NCI-H524 (cell line): ENCODE measurements at regions not wholly inside any gene's neighbourhood (a gene's known extent, or its start where the extent isn't known, plus 50 kb on each side); places are given as distances from the start of the nearest gene placed in this dataset.
"Not testable (repeated sequence)": the region's sequence is repeated elsewhere in the genome, so short reads cannot be mapped to it uniquely, and the experiment has no call there.

Experiments used
- DNase-seq, 2 experiments: peaks; one replicate each; lab custom pipeline; 2025; lab: John Stamatoyannopoulos, UW

DNA sequence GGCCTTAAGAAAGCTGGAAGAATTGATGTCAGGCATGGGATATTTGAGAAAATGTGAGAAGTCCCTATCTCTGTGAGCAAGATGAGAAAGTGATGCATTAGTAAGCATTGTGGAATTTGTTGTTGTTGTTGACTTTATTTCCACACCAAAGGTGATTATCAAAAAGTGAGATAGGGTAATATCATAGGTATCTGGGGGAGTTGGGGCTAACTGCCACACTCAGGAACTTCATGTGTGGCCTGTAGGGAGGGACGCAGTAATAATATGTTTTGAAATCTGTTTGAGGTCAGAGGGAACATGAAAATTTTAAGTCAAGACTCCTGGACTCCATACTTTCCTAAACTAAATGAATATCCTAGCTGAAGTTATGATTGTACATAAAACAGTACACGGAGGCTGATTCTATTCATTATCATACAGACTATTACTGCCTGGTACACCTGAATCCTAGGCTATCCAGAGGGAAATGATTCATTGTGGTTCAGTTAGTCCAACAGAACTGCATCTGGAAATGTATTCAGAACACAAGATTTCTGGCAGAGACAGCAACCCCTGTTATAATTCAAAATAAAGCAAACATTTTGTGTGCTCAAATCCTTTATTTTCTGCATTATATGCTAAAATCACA, 304.8 kb downstream of the CPS1 start:
- DNase-seq = no peak

DNA sequence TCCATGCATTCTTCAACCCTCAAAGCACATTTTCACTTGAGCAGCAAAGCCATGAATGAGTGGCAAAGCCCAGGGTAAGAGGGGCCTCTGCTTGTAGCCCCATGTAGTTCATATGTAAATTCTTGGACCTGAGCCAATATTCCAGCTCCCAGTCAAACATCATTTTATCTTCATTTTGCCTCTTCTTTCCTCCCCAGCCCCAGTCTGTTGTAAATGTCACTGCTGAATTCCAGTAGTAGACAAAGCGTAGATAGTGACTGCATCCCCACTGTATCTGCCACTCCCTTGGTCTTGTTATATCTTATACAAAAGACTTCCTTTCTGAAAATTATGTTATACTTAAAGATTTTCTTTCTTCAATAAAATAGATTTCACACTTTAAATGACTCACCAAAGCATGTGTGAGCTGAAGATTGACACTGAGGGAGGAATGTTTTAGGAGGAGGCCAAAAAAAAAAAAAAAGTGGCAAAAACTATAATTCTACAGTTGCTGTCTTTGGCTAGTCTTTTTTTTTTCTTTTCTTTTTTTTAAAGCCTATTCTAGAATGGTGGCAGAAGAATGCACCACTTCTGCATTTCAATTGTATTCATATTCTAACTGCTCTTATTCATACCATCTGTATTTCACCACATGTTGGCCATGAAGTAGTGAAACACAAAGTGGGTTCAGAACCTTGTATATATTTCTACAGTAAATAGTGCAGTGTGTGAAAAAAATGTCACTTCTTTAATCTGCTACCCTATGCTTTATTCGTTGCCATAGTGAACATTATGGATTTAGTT, 306.1 kb downstream of the CPS1 start:
- peak in 1 of 2 experiments; percentile 39 for DNase-seq

GRCh38 chr2:210863283-210863682, 306.9 kb downstream of the CPS1 start:
- DNase-seq = peak in 1 of 2 experiments; percentile 35

GRCh38 chr2:210871566-210871965, 315.2 kb downstream of the CPS1 start:
- not testable (repeated sequence) for DNase-seq

DNA sequence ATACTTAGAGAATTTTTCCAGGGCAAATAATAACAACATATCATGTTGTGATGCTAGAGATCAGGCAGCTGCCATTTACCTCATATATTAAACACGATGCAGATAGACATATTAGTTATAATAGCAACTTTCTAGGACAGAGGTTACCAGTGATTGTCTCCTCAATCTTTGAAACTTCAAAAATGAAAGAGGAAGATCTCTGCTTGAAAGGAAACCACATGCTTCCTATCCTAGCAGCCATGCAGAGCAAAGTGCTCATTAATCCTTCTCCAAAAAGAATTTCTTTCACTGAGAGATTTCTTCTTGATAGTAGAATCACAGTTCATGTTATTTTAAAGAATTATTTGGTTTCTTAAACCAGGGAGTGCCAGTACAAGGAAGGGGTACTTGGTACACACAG, 317.2 kb downstream of the CPS1 start:
- DNase-seq = no peak

DNA sequence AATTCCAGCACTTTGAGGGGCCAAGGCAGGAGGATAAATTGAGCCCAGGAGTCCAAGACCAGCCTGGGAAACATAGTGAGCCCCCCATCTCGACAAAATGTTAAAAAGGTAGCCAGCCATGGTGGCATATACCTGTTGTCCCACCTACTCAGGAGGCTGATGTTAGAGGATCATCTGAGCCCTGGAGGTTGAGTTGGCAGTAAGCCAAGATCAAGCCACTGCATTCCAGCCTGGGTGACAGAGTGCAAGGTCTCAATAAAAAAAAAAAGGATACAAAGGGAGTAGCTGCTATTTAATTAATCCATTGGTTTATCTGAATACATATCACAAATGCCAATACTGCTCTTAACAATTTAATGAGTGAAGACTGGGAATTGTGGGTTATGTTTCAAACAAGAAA, 327.8 kb downstream of the CPS1 start:
- no peak for DNase-seq

- no peak for DNase-seq
Observed at GRCh38 chr2:210888035-210888434, 331.6 kb downstream of the CPS1 start.

DNA sequence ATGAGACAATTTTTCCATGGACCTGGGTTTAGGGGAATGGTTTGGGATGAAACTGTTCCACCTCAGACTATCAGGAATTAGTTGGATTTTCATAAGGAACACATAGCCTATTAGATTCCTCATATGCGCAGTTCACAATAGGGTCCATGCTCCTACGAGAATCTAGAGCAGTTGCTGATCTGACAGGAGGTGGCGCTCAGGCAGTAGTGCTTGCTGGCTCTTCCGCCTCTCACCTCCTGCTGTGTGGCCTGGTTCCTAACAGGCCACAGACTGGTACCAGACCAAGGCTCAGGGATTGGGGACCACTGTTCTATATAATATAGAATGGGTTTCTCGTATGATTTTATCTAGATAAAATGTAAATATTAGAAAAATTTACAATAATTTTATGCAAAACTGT, 338.7 kb downstream of the CPS1 start:
- DNase-seq = no peak

GRCh38 chr2:210899131-210899530, 342.7 kb downstream of the CPS1 start:
- DNase-seq = no peak

- DNase-seq = no peak
Observed at GRCh38 chr2:210901326-210901725, 344.9 kb downstream of the CPS1 start.

GRCh38 chr2:210912779-210913178, 356.4 kb downstream of the CPS1 start:
- no peak for DNase-seq

DNA sequence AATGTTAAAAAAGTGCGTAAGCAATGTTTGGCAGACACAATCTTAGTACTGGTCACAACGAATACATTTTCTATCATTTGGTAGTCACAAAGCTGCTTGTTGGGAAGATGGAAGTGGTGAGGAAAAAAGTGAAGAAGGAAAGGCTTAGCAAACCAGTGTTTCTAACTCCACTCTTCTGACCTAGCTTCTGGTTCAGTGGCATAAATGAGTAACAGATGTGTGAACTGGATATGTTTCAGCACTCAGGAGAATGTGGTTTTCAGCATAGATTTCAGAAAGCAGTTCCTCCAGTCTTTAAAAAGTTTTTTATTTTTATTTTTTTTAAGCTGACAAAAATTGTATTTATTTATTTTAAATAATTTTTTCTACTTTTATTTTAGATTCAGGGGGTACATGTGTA, 357.1 kb downstream of the CPS1 start:
- DNase-seq = no peak

DNA sequence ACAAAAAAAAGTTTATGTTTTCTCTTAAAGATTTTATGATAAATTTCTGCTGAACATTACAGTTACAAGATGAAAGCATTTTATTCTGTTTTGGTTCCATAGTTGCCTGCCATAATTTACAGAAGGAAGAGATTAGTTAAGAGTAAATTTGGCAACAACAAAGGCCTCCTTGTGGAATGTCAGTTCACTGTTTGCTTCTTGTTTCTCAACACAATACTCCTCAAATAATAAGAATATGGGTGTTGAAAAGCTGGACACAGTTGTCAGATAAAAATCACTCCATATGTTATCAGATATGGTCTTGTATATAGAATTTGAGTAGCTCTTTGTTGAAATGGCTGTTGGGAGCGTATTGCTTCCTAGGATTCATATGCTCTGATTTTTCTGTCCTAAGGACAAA, 359.5 kb downstream of the CPS1 start:
- no peak for DNase-seq

- no peak for DNase-seq
Observed at GRCh38 chr2:210917465-210917864, 361.1 kb downstream of the CPS1 start.

GRCh38 chr2:210919128-210919527, 362.7 kb downstream of the CPS1 start:
- no peak for DNase-seq

GRCh38 chr2:210922419-210922818, 366.0 kb downstream of the CPS1 start:
- no peak for DNase-seq

GRCh38 chr2:210928714-210929113, 372.3 kb downstream of the CPS1 start:
- no peak for DNase-seq

DNA sequence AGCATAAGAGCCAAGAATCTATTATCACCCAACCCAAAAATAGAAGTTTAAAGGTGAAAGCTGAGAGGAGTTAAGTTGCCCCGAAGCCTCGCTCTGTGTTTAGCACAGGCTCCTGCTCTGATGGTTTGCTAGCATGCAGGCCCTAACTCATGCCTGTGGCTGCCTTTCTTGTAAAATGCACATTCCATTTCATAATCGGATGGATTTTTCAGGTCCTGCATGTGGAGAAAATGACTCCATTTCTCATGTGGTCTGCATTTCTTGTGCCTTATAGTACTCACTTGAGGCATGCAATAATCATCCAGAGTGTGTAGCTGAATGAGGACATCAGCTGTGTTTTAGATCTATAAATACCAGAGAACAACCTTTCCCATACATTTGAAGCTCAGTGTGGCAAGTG, 381.8 kb downstream of the CPS1 start:
- no peak for DNase-seq

DNA sequence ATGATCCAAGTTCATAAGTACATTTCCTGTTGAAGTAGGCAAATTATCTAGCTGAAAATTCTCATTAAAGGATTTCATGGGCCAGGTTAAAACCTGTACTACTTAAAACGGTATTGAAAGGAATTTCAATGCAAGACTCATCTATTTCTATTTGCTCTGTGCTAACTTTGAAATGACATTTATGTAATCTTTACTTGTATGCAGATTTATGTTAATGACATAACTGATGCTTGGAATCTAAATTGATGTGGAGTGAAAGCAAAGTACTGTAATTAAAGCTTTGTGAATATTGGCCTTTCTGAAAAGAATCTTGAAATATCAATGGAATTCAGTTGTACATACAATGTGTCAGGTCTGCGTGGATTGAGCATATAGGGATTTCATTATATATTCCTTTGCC, 390.0 kb downstream of the CPS1 start:
- DNase-seq = no peak

DNA sequence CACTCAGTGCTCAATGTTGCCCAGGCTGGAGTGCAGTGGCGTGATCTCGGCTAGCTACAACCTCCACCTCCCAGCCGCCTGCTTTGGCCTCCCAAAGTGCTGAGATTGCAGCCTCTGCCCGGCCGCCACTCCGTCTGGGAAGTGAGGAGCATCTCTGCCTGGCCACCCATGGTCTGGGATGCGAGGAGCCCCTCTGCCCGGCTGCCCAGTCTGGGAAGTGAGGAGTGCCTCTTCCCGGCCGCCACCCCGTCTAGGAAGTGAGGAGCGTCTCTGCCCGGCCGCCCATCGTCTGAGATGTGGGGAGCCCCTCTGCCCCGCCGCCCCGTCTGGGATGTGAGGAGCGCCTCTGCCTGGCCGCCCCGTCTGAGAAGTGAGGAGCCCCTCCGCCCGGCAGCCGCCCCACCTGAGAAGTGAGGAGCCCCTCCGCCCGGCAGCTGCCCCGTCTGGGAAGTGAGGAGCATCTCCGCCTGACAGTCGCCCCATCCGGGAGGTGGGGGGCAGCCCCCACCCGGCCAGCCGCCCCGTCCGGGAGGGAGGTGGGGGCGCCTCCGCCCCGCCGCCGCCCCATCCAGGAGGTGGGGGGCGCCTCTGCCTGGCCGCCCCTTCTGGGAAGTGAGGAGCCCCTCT, 394.1 kb downstream of the CPS1 start:
- not testable (repeated sequence) for DNase-seq

DNA sequence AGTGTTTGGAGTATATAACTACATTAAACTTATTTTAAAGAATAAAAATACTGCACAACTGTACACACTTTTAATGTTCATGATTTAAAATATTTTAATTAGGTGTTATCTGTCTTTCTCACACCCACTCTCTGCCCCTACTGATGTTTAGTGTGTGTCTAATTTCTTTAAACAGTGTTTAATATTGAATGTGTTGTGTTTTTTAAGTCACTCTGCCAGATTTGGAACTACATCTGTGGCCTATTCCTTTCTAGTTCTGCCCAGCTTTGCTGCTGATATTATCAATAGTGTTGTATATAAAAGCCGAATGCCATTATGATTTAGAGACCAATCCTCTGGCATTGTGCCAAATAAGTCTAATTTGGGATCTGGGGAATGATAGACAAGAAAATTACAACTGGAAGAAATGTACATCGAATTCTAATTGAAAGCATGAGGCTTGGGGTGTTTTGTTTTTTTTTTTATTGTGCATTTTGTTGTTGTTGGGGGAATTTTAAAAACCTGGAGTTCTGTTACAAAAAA, 398.0 kb downstream of the CPS1 start:
- no peak for DNase-seq

DNA sequence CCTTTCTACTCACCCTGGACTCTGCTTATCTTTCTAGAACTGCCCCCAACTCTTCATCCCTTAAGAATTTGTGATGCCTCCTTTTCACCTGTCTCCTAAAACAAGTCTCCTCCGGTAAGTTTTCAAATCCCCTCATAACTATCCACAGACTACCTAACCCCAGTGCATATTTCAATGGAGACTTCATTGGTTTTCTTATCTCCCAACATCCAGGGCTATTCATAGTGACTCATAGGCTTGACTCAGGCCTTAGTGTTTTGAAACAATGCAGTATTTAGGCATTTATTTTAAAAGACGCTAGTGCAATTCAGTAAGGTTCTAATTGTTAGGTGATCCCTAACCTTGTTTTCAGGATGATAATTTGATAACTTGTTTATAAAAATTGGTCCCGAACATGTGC, 399.2 kb downstream of the CPS1 start:
- no peak for DNase-seq

DNA sequence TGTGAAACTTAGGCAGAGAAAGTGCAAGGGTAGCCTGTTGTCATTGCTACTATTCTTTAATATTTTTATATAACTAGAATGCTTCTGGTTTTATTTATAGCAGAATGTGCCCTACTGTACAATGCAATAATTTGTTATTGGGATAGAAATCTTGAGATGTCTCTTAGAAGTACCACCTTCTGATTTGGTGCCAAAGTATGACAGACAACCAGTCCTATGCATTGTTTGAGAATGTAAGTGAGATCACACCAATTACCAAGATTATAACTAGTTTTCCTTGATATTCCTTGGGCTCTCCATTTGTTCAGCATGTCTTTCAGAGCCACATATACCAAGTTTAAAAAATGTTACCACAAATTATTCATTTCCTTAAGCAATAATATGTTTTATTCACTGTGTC, 399.7 kb downstream of the CPS1 start:
- no peak for DNase-seq
